HG02938 (cell line): ENCODE measurements at regions not wholly inside any gene's neighbourhood (a gene's known extent, or its start where the extent isn't known, plus 50 kb on each side); places are given as distances from the start of the nearest gene placed in this dataset.

ENCODE experiments used
- ATAC-seq: cut with Tn5 transposase; IDR thresholded peaks from one replicate; pipeline ENCODE4 v1.9.1; 2021; ENCODE audit warnings: mild to moderate bottlenecking, moderate library complexity; ENCODE audit not compliant: unreplicated experiment

GRCh38 chrX:40199704-40200103 is 101.9 kb upstream of the BCOR start:
- no peak for ATAC-seq

GRCh38 chrX:40197071-40197470 is 99.3 kb upstream of the BCOR start:
- no peak for ATAC-seq

DNA sequence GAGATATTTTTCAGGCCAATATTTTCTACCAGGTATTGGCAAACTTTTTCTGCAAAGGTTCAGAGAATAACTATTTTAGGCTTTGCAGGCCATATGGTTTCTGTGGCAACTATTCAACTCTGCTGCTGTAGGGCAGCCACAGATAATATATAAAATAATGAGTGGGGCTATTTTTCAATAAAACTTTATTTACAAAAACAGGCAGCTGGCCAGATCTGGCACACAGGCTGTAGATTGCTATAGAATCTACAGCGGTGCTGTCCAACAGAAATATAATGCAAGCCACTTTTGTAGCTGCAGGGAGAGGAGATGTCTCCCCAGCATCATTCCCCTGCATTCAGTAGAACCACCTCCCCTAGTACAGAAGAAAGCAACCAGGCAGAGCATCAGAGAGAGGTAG is 97.6 kb upstream of the BCOR start:
- no peak for ATAC-seq

DNA sequence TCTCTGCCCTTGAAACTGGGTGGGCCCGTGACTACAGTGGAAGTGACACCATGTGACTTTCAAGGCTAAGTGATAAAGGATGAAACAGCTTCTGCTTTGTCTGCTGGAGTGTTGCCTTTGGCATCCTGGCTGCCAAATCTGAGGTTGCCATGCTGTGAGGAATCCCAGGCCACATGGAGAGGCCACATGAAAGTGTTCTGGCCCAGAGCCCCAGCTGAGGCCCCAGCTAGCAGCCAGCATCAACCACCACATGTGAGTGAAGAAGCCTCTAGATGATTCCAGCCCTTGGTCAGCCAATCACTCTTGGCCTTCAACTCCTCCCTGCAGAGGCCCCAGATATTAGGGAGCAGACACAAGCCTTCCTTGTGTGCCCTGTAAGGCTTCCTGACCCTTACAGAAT is 94.4 kb upstream of the BCOR start:
- no peak for ATAC-seq

DNA sequence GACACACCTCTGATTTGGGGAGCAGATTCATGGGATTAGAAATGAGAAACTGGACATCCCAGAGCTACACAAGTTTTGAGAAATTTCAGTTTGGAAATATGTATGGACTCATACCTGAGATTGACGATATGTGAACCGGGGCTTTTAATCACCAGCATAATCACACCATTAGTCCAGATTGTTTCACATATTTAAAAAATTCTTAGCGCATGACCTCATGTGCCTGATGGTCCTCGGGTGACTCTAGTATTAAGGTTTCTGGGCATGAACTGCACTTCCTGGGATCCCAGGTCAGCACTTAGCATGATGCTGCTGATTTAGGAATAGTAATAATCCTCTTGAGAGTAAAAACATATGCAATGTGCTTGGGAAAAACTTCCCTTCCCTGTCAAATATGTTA is 91.9 kb upstream of the BCOR start:
- ATAC-seq = no peak

GRCh38 chrX:40188573-40189417 is 91.0 kb upstream of the BCOR start:
- ATAC-seq = no peak

- no peak for ATAC-seq
These were observed 87.2 kb upstream of the BCOR start for GRCh38 chrX:40184968-40185367.

DNA sequence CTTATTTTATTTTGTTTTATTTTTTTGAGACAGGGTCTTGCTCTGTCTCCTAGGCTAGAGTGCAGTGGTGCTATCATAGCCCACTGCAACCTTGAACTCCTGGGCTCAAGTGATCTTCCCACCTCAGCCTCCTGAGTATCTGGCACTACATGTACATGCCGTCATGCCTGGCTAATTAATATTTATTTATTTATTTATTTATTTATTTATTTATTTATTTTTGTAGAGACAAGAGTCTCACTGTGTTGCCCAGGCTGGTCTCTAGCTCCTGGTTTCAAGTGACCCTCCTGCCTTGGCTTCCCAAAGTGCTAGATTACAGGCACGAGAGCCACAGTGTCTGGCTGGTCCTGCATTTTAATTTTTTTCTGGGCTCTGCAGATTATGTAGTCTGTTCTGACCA is 84.9 kb upstream of the BCOR start:
- no peak for ATAC-seq

GRCh38 chrX:40182095-40182494 is 84.3 kb upstream of the BCOR start:
- no peak for ATAC-seq

GRCh38 chrX:40179283-40179682 is 81.5 kb upstream of the BCOR start:
- no peak for ATAC-seq

- no peak for ATAC-seq
These were observed 80.4 kb upstream of the BCOR start for GRCh38 chrX:40177942-40178715.

- no peak for ATAC-seq
These were observed 79.7 kb upstream of the BCOR start for GRCh38 chrX:40177489-40177888.

- ATAC-seq = no peak
These were observed 79.3 kb upstream of the BCOR start for GRCh38 chrX:40177117-40177430.

- no peak for ATAC-seq
These were observed 78.8 kb upstream of the BCOR start for GRCh38 chrX:40176351-40177116.

- ATAC-seq = no peak
These were observed 78.0 kb upstream of the BCOR start for GRCh38 chrX:40175511-40176350.

DNA sequence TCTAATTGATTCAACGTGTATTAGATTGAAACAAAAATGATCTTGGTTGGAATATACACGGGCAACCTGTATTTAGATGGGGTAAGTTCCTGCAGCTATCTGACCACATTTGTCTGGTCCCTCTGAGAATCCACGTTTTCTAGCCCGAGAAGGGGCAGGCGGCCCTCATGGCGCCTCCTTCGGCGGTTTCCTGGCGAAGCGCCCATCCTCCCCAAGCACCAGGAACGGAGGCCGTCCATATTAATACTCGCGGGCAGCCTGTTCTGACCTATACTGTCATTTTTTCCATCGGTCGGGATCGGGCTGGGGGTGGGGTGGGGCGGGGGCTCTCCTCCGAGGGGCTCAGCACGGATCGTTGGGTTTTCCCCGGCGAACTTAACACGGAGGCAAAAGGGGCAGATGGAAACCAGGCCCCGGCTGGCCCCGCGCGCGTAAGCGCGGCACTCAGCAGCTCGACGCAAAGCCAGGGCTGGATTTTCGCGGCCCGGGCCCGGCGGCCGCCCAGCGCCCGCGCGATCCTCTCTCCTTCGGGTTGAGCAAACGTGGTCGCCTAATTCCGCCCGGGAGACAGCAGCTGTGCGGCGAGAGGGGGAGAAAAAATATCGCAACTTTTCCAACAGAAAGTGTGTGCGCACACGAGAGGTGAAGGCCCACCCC is 77.2 kb upstream of the BCOR start:
- no peak for ATAC-seq

- ATAC-seq = no peak
These were observed 76.5 kb upstream of the BCOR start for GRCh38 chrX:40174001-40174853.

GRCh38 chrX:40173143-40174000 is 75.6 kb upstream of the BCOR start:
- ATAC-seq = no peak
